SU-DHL-6 (cell line): ENCODE measurements at regions not wholly inside any gene's neighbourhood (a gene's known extent, or its start where the extent isn't known, plus 50 kb on each side); places are given as distances from the start of the nearest gene placed in this dataset.

Experiments used
- H2AFZ ChIP-seq: fragments of 200-600 bp; sonication (generic); 2 replicates; pipeline ENCODE4 v1.6.1; 2014; ENCODE audit warnings: low read depth, mild to moderate bottlenecking, moderate library complexity, mixed read lengths, antibody characterized with exemption, low read length; ENCODE audit not compliant: severe bottlenecking
- H3F3A ChIP-seq: fragments of 200-600 bp; shearing (Covaris generic); 2 replicates; pipeline ENCODE4 v1.6.0; 2016; ENCODE audit warnings: antibody characterized with exemption, mild to moderate bottlenecking; ENCODE audit not compliant: insufficient read depth
- H3K27ac ChIP-seq: fragments of 200-600 bp; sonication (generic); 2 replicates; pipeline ENCODE4 v1.5.1; 2016; ENCODE audit warnings: low read depth, mild to moderate bottlenecking, low read length, moderate library complexity, mixed read lengths
- H3K27me3 ChIP-seq: fragments of 200-600 bp; sonication (generic), shearing (Covaris generic); 2 replicates; pipeline ENCODE4 v1.6.0; 2014; ENCODE audit warnings: mild to moderate bottlenecking, low read length
- H3K36me3 ChIP-seq: fragments of 200-600 bp; sonication (generic); 2 replicates; pipeline ENCODE4 v1.6.1; 2014; ENCODE audit warnings: mild to moderate bottlenecking, low read length, mixed read lengths
- H3K4me2 ChIP-seq: fragments of 300-600, 200-600 bp; shearing (Covaris generic), sonication (generic); 2 replicates; pipeline ENCODE4 v1.6.0; 2014; ENCODE audit warnings: low read length, low read depth, mild to moderate bottlenecking; ENCODE audit not compliant: poor library complexity, severe bottlenecking
- H3K4me3 ChIP-seq: fragments of 200-600 bp; sonication (generic); 2 replicates; pipeline ENCODE4 v1.5.1; 2014; ENCODE audit warnings: antibody characterized with exemption, low read length, mild to moderate bottlenecking, mixed read lengths; ENCODE audit not compliant: insufficient read depth, poor library complexity, severe bottlenecking
- H3K79me2 ChIP-seq: fragments of 200-600 bp; sonication (generic); 2 replicates; pipeline ENCODE4 v1.6.1; 2014; ENCODE audit warnings: mild to moderate bottlenecking, low read length, moderate library complexity; ENCODE audit not compliant: insufficient read depth
- H3K9ac ChIP-seq: fragments of 200-600 bp; sonication (generic); 2 replicates; pipeline ENCODE4 v1.7.0; 2014; ENCODE audit warnings: mild to moderate bottlenecking, low read length
- H3K9me2 ChIP-seq: fragments of 200-600 bp; sonication (generic); replicated peaks from 2 replicates; pipeline ENCODE4 v1.6.1; 2014; ENCODE audit warnings: low read length; ENCODE audit not compliant: insufficient read depth
- H3K9me3 ChIP-seq: fragments of 200-600 bp; sonication (generic); 2 replicates; pipeline ENCODE4 v1.6.1; 2014; ENCODE audit warnings: low read length, mixed read lengths; ENCODE audit not compliant: insufficient read depth
- H4K20me1 ChIP-seq: fragments of 200-600 bp; sonication (generic); 2 replicates; pipeline ENCODE4 v1.6.1; 2014; ENCODE audit warnings: low read depth, mild to moderate bottlenecking, antibody characterized with exemption, low read length, moderate library complexity, mixed read lengths
- CTCF ChIP-seq: fragments of 200-600 bp; sonication (generic); IDR thresholded peaks from one replicate; pipeline ENCODE4 v1.5.1; 2017; ENCODE audit warnings: antibody characterized with exemption, mild to moderate bottlenecking, low read length, moderate library complexity; ENCODE audit not compliant: insufficient read depth, poor library complexity, severe bottlenecking
- EZH2phosphoT487 ChIP-seq: fragments of 200-600 bp; sonication (generic), shearing (Covaris generic); conservative IDR thresholded peaks from 2 replicates; pipeline ENCODE4 v1.6.1; 2018; ENCODE audit warnings: mild to moderate bottlenecking, antibody characterized with exemption, low read length, moderate library complexity, mixed read lengths

DNA sequence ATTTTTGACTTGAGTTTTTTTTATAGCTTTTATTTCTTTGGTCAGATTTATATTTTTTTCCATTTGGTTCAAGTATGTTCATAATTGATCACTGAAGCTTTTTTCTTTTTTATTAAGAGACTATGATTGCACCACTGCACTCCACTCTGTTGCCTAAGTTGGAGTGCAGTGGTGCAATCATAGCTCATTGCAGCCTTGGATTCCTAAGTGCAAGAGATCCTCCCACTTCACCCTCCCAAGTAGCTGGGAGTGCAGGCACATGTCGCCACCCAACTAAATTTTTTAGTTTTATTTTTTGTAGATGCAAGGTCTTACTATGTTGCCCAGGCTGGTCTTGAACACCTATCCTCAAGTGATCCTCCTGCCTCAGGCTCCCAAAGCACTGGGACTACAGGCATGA lies 97.7 kb upstream of the KIF5B start:
- no peak for TF ChIP-seq EZH2phosphoT487
- TF ChIP-seq CTCF, result no peak
- Histone ChIP-seq H2AFZ (no peak overlapping the region), H4K20me1 (no peaks in the 10 kb centered on the region), H3K4me3 (no peak overlapping the region), H3K9me2 (no peaks in the 10 kb centered on the region), H3F3A (no peaks in the 10 kb centered on the region), H3K79me2 (no peaks in the 10 kb centered on the region), H3K9ac (no peak overlapping the region), H3K27ac (no peak overlapping the region), H3K36me3 (no peaks in the 10 kb centered on the region; the same call in 1 of the 2 replicates), H3K9me3 (peaks cover 3% of the 10 kb centered on the region; the same call in 1 of the 2 replicates), H3K27me3 (no peaks in the 10 kb centered on the region), H3K4me2 (no peak overlapping the region)

GRCh38 chr10:32153252-32153651 lies 97.0 kb upstream of the KIF5B start:
- Histone ChIP-seq H2AFZ (no peak overlapping the region), H4K20me1 (no peaks in the 10 kb centered on the region), H3K27ac (no peak overlapping the region), H3K27me3 (no peaks in the 10 kb centered on the region), H3K36me3 (no peaks in the 10 kb centered on the region; the same call in 1 of the 2 replicates), H3K4me3 (no peak overlapping the region), H3F3A (no peaks in the 10 kb centered on the region), H3K9me3 (peaks cover 3% of the 10 kb centered on the region; the same call in 1 of the 2 replicates), H3K9me2 (no peaks in the 10 kb centered on the region), H3K79me2 (no peaks in the 10 kb centered on the region), H3K9ac (no peak overlapping the region), H3K4me2 (no peak overlapping the region)
- TF ChIP-seq CTCF (no peak), EZH2phosphoT487 (no peak)

- H3K79me2 ChIP-seq, result no peaks in the 10 kb centered on the region
- H3K9ac ChIP-seq, result no peak overlapping the region
- no peaks in the 10 kb centered on the region; the same call in 1 of the 2 replicates for H3K36me3 ChIP-seq
- H3K27me3 ChIP-seq, result no peaks in the 10 kb centered on the region
- no peaks in the 10 kb centered on the region for H4K20me1 ChIP-seq
- H3F3A ChIP-seq, result no peaks in the 10 kb centered on the region
- H3K9me2 ChIP-seq, result no peaks in the 10 kb centered on the region
- no peak overlapping the region for H2AFZ ChIP-seq
- H3K4me3 ChIP-seq, result no peak overlapping the region
- H3K9me3 ChIP-seq, result peaks cover 3% of the 10 kb centered on the region; the same call in 1 of the 2 replicates
- H3K27ac ChIP-seq, result no peak overlapping the region
- H3K4me2 ChIP-seq, result no peak overlapping the region
- no peak for TF ChIP-seq EZH2phosphoT487
Observed at GRCh38 chr10:32151871-32152270, 95.6 kb upstream of the KIF5B start.

- H3K4me3 ChIP-seq, result no peak overlapping the region
Observed at GRCh38 chr10:32150532-32151101, 94.4 kb upstream of the KIF5B start.

More at GRCh38 chr10:32150532-32151101, 94.4 kb upstream of the KIF5B start:
- H3K79me2 ChIP-seq, result no peaks in the 10 kb centered on the region
- no peak overlapping the region for H3K27ac ChIP-seq
- H4K20me1 ChIP-seq, result no peaks in the 10 kb centered on the region
- no peak overlapping the region for H3K4me2 ChIP-seq
- no peaks in the 10 kb centered on the region for H3K9me2 ChIP-seq
- TF ChIP-seq CTCF (no peak), EZH2phosphoT487 (no peak)
- H2AFZ ChIP-seq, result no peak overlapping the region
- H3K9ac ChIP-seq, result no peak overlapping the region
- no peaks in the 10 kb centered on the region for H3K27me3 ChIP-seq
- H3K9me3 ChIP-seq, result peaks cover 3% of the 10 kb centered on the region; the same call in 1 of the 2 replicates
- no peaks in the 10 kb centered on the region for H3F3A ChIP-seq
- no peaks in the 10 kb centered on the region; the same call in 1 of the 2 replicates for H3K36me3 ChIP-seq
